GM18870 (cell line): ENCODE measurements at regions not wholly inside any gene's neighbourhood (a gene's known extent, or its start where the extent isn't known, plus 50 kb on each side); places are given as distances from the start of the nearest gene placed in this dataset.

Experiments
- ATAC-seq: cut with Tn5 transposase; IDR thresholded peaks from one replicate; pipeline ENCODE4 v1.9.1; 2021; ENCODE audit warnings: moderate library complexity; ENCODE audit not compliant: unreplicated experiment

GRCh38 chr11:91686700-91687099 lies 537.9 kb upstream of the FAT3 start:
- ATAC-seq: no peak

GRCh38 chr11:91686281-91686680 lies 538.3 kb upstream of the FAT3 start:
- no peak for ATAC-seq

GRCh38 chr11:91673705-91674104 lies 550.9 kb upstream of the FAT3 start:
- no peak for ATAC-seq

- ATAC-seq: no peak
Observed at GRCh38 chr11:91664521-91664920, 560.1 kb upstream of the FAT3 start.

- ATAC-seq: no peak
Observed at GRCh38 chr11:91660036-91660435, 564.6 kb upstream of the FAT3 start.

GRCh38 chr11:91654686-91655085 lies 569.9 kb upstream of the FAT3 start:
- ATAC-seq: no peak

- ATAC-seq: no peak
Observed at GRCh38 chr11:91653079-91653754, 571.4 kb upstream of the FAT3 start.

- ATAC-seq: no peak
Observed at GRCh38 chr11:91650802-91651201, 573.8 kb upstream of the FAT3 start.

- ATAC-seq: no peak
Observed at GRCh38 chr11:91641153-91641552, 583.5 kb upstream of the FAT3 start.

- no peak for ATAC-seq
Observed at GRCh38 chr11:91639359-91639758, 585.3 kb upstream of the FAT3 start.

- no peak for ATAC-seq
Observed at GRCh38 chr11:91630916-91631673, 593.5 kb upstream of the FAT3 start.

- no peak for ATAC-seq
Observed at GRCh38 chr11:91625495-91625894, 599.1 kb upstream of the FAT3 start.

- no peak for ATAC-seq
Observed at GRCh38 chr11:91624021-91624420, 600.6 kb upstream of the FAT3 start.

- ATAC-seq: no peak
Observed at GRCh38 chr11:91608677-91609076, 615.9 kb upstream of the FAT3 start.

GRCh38 chr11:91596111-91596510 lies 628.5 kb upstream of the FAT3 start:
- ATAC-seq: no peak

GRCh38 chr11:91591021-91591420 lies 633.6 kb upstream of the FAT3 start:
- no peak for ATAC-seq

GRCh38 chr11:91587131-91587530 lies 637.5 kb upstream of the FAT3 start:
- ATAC-seq: no peak

GRCh38 chr11:91585035-91585801 lies 639.4 kb upstream of the FAT3 start:
- ATAC-seq: no peak

GRCh38 chr11:91563176-91563575 lies 661.4 kb upstream of the FAT3 start:
- ATAC-seq: no peak

GRCh38 chr11:91560434-91560833 lies 664.2 kb upstream of the FAT3 start:
- ATAC-seq: no peak

GRCh38 chr11:91538065-91538464 lies 686.6 kb upstream of the FAT3 start:
- ATAC-seq: no peak

- no peak for ATAC-seq
Observed at GRCh38 chr11:91536366-91536765, 688.3 kb upstream of the FAT3 start.
